ENCODE measurements at regions not wholly inside any gene's neighbourhood (a gene's known extent, or its start where the extent isn't known, plus 50 kb on each side); places are given as distances from the start of the nearest gene placed in this dataset.

- no peak overlapping the region for H3K9ac ChIP-seq (ENCODE audit: low read length)
- H2AFZ ChIP-seq (ENCODE audit: low read depth, low read length, severe bottlenecking): no peak overlapping the region
- no peaks in the 10 kb centered on the region for H3F3A ChIP-seq (ENCODE audit: insufficient read depth)
- H4K20me1 ChIP-seq (ENCODE audit: low read depth, low read length): no peaks in the 10 kb centered on the region
- H3K36me3 ChIP-seq (ENCODE audit: low read length): no peaks in the 10 kb centered on the region
- H3K9me3 ChIP-seq (ENCODE audit: insufficient read depth, low read length): no peaks in the 10 kb centered on the region
- H3K4me3 ChIP-seq (ENCODE audit: insufficient read depth, low read length, poor library complexity, severe bottlenecking): no peak overlapping the region
- H3K79me2 ChIP-seq (ENCODE audit: insufficient read depth, low read length): no peaks in the 10 kb centered on the region
- no peak overlapping the region for H3K27ac ChIP-seq (ENCODE audit: low read depth, low read length)
- H3K4me2 ChIP-seq (ENCODE audit: low read depth, low read length, poor library complexity, severe bottlenecking): no peak overlapping the region
- no peaks in the 10 kb centered on the region for H3K9me2 ChIP-seq (replicated peaks; ENCODE audit: insufficient read depth, low read length)
- no peak for TF ChIP-seq CTCF (IDR thresholded peaks at IDR 0.05; ENCODE audit: insufficient read depth, low read length, poor library complexity, severe bottlenecking)
- TF ChIP-seq EZH2phosphoT487 (conservative IDR thresholded peaks at IDR 0.05; ENCODE audit: low read length): no peak
- no peaks in the 10 kb centered on the region for H3K27me3 ChIP-seq (ENCODE audit: low read length)
Observed at GRCh38 chr2:104685591-104685990, 168.3 kb upstream of the POU3F3 start.

GRCh38 chr2:104687147-104687546 is 166.8 kb upstream of the POU3F3 start:
- no peak overlapping the region for H3K4me3 ChIP-seq (ENCODE audit: insufficient read depth, low read length, poor library complexity, severe bottlenecking)
- no peak overlapping the region for H3K27ac ChIP-seq (ENCODE audit: low read depth, low read length)
- H3K4me2 ChIP-seq (ENCODE audit: low read depth, low read length, poor library complexity, severe bottlenecking): no peak overlapping the region
- H3K27me3 ChIP-seq (ENCODE audit: low read length): no peaks in the 10 kb centered on the region
- TF ChIP-seq CTCF (IDR thresholded peaks at IDR 0.05; ENCODE audit: insufficient read depth, low read length, poor library complexity, severe bottlenecking) (no peak), EZH2phosphoT487 (conservative IDR thresholded peaks at IDR 0.05; ENCODE audit: low read length) (no peak)
- no peaks in the 10 kb centered on the region for H3K9me2 ChIP-seq (replicated peaks; ENCODE audit: insufficient read depth, low read length)
- no peaks in the 10 kb centered on the region for H4K20me1 ChIP-seq (ENCODE audit: low read depth, low read length)
- H3K36me3 ChIP-seq (ENCODE audit: low read length): no peaks in the 10 kb centered on the region
- no peaks in the 10 kb centered on the region for H3F3A ChIP-seq (ENCODE audit: insufficient read depth)
- H3K9me3 ChIP-seq (ENCODE audit: insufficient read depth, low read length): no peaks in the 10 kb centered on the region
- H2AFZ ChIP-seq (ENCODE audit: low read depth, low read length, severe bottlenecking): no peak overlapping the region
- H3K9ac ChIP-seq (ENCODE audit: low read length): no peak overlapping the region
- no peaks in the 10 kb centered on the region for H3K79me2 ChIP-seq (ENCODE audit: insufficient read depth, low read length)

- no peak for TF ChIP-seq EZH2phosphoT487 (conservative IDR thresholded peaks at IDR 0.05; ENCODE audit: low read length)
- TF ChIP-seq CTCF (IDR thresholded peaks at IDR 0.05; ENCODE audit: insufficient read depth, low read length, poor library complexity, severe bottlenecking): no peak
- Histone ChIP-seq H3K9ac (ENCODE audit: low read length) (no peak overlapping the region), H3K27ac (ENCODE audit: low read depth, low read length) (no peak overlapping the region), H3K36me3 (ENCODE audit: low read length) (no peaks in the 10 kb centered on the region), H3K27me3 (ENCODE audit: low read length) (no peaks in the 10 kb centered on the region), H3K4me3 (ENCODE audit: insufficient read depth, low read length, poor library complexity, severe bottlenecking) (no peak overlapping the region), H3F3A (ENCODE audit: insufficient read depth) (no peaks in the 10 kb centered on the region), H4K20me1 (ENCODE audit: low read depth, low read length) (no peaks in the 10 kb centered on the region), H2AFZ (ENCODE audit: low read depth, low read length, severe bottlenecking) (no peak overlapping the region), H3K79me2 (ENCODE audit: insufficient read depth, low read length) (no peaks in the 10 kb centered on the region), H3K4me2 (ENCODE audit: low read depth, low read length, poor library complexity, severe bottlenecking) (no peak overlapping the region), H3K9me3 (ENCODE audit: insufficient read depth, low read length) (no peaks in the 10 kb centered on the region), H3K9me2 (replicated peaks; ENCODE audit: insufficient read depth, low read length) (no peaks in the 10 kb centered on the region)
Observed at GRCh38 chr2:104690255-104690984, 163.5 kb upstream of the POU3F3 start.
